ENCODE measurements at regions not wholly inside any gene's neighbourhood (a gene's known extent, or its start where the extent isn't known, plus 50 kb on each side); places are given as distances from the start of the nearest gene placed in this dataset.
"Not testable (repeated sequence)": the region's sequence is repeated elsewhere in the genome, so short reads cannot be mapped to it uniquely, and the experiment has no call there.

GRCh38 chrX:25503826-25504225 is 488.1 kb upstream of the ARX start:
- no peak for DNase-seq

- no peak for DNase-seq
These were observed 492.0 kb upstream of the ARX start for GRCh38 chrX:25507801-25508200.

GRCh38 chrX:25519258-25519657 is 503.5 kb upstream of the ARX start:
- DNase-seq, result no peak

- not testable (repeated sequence) for DNase-seq
These were observed 506.8 kb upstream of the ARX start for GRCh38 chrX:25522443-25523010.

GRCh38 chrX:25523574-25524540 is 508.1 kb upstream of the ARX start:
- DNase-seq, result peak; percentile 10

GRCh38 chrX:25527156-25527555 is 511.4 kb upstream of the ARX start:
- no peak for DNase-seq

- no peak for DNase-seq
These were observed 511.8 kb upstream of the ARX start for GRCh38 chrX:25527596-25527995.

- DNase-seq, result no peak
These were observed 515.3 kb upstream of the ARX start for GRCh38 chrX:25531096-25531495.

GRCh38 chrX:25534091-25534490 is 518.3 kb upstream of the ARX start:
- DNase-seq, result no peak

- no peak for DNase-seq
These were observed 520.7 kb upstream of the ARX start for GRCh38 chrX:25536307-25536970.

GRCh38 chrX:25537699-25538098 is 521.9 kb upstream of the ARX start:
- DNase-seq, result no peak

GRCh38 chrX:25544641-25545040 is 528.9 kb upstream of the ARX start:
- no peak for DNase-seq

GRCh38 chrX:25548811-25549210 is 533.0 kb upstream of the ARX start:
- DNase-seq, result no peak

- DNase-seq, result no peak
These were observed 539.8 kb upstream of the ARX start for GRCh38 chrX:25555521-25555920.

GRCh38 chrX:25558137-25558536 is 542.4 kb upstream of the ARX start:
- DNase-seq, result no peak

GRCh38 chrX:25561190-25561589 is 545.4 kb upstream of the ARX start:
- no peak for DNase-seq

GRCh38 chrX:25573631-25574030 is 557.9 kb upstream of the ARX start:
- DNase-seq, result no peak

- no peak for DNase-seq
These were observed 541.2 kb upstream of the MAGEB18 start for GRCh38 chrX:25596921-25597320.

- no peak for DNase-seq
These were observed 540.6 kb upstream of the MAGEB18 start for GRCh38 chrX:25597551-25597950.

- DNase-seq, result no peak
These were observed 539.1 kb upstream of the MAGEB18 start for GRCh38 chrX:25599061-25599460.

GRCh38 chrX:25600776-25601175 is 537.4 kb upstream of the MAGEB18 start:
- DNase-seq, result no peak

- no peak for DNase-seq
These were observed 536.8 kb upstream of the MAGEB18 start for GRCh38 chrX:25601323-25601722.

GRCh38 chrX:25618248-25618647 is 519.9 kb upstream of the MAGEB18 start:
- no peak for DNase-seq
